ENCODE measurements at regions not wholly inside any gene's neighbourhood (a gene's known extent, or its start where the extent isn't known, plus 50 kb on each side); places are given as distances from the start of the nearest gene placed in this dataset.

- Histone ChIP-seq H3K27ac (ENCODE audit: low read length) (no peak overlapping the region), H3K79me2 (ENCODE audit: low read length) (no peaks in the 10 kb centered on the region), H4K20me1 (ENCODE audit: insufficient read depth, low read depth, low read length) (no peaks in the 10 kb centered on the region), H3K9me3 (ENCODE audit: low read length) (peaks cover 24% of the 10 kb centered on the region), H2AFZ (ENCODE audit: low read length) (no peak overlapping the region), H3K4me2 (ENCODE audit: low read depth, low read length, poor library complexity, severe bottlenecking) (no peak overlapping the region), H3K9me2 (replicated peaks; ENCODE audit: insufficient read depth, low read length) (no peaks in the 10 kb centered on the region), H3K9ac (ENCODE audit: low read length) (no peak overlapping the region), H3K4me3 (ENCODE audit: low read length) (no peak overlapping the region), H3K27me3 (ENCODE audit: low read length) (no peaks in the 10 kb centered on the region), H3K36me3 (ENCODE audit: insufficient read depth, low read length) (no peaks in the 10 kb centered on the region), H3K4me1 (ENCODE audit: low read length) (no peaks in the 10 kb centered on the region)
- no peak for DNase-seq
These were observed 125.0 kb downstream of the GMNC start for GRCh38 chr3:190737446-190737845.

GRCh38 chr3:190734490-190734889 is 128.0 kb downstream of the GMNC start:
- Histone ChIP-seq H3K27me3 (ENCODE audit: low read length) (no peaks in the 10 kb centered on the region), H3K9me3 (ENCODE audit: low read length) (peaks cover 30% of the 10 kb centered on the region), H3K4me1 (ENCODE audit: low read length) (no peaks in the 10 kb centered on the region), H3K36me3 (ENCODE audit: insufficient read depth, low read length) (no peaks in the 10 kb centered on the region), H3K4me3 (ENCODE audit: low read length) (no peak overlapping the region), H3K27ac (ENCODE audit: low read length) (no peak overlapping the region), H2AFZ (ENCODE audit: low read length) (no peak overlapping the region), H3K79me2 (ENCODE audit: low read length) (no peaks in the 10 kb centered on the region), H3K9me2 (replicated peaks; ENCODE audit: insufficient read depth, low read length) (no peaks in the 10 kb centered on the region; the same call in 1 of the 2 replicates), H3K9ac (ENCODE audit: low read length) (no peak overlapping the region), H3K4me2 (ENCODE audit: low read depth, low read length, poor library complexity, severe bottlenecking) (no peak overlapping the region), H4K20me1 (ENCODE audit: insufficient read depth, low read depth, low read length) (no peaks in the 10 kb centered on the region)
- DNase-seq = no peak

- Histone ChIP-seq H3K9me3 (ENCODE audit: low read length) (peaks cover 30% of the 10 kb centered on the region), H3K4me1 (ENCODE audit: low read length) (no peaks in the 10 kb centered on the region)
These were observed 128.8 kb downstream of the GMNC start for GRCh38 chr3:190733591-190734146.

GRCh38 chr3:190731596-190731995 is 130.9 kb downstream of the GMNC start:
- H3K27ac ChIP-seq (ENCODE audit: low read length) = no peak overlapping the region
- H2AFZ ChIP-seq (ENCODE audit: low read length) = no peak overlapping the region
- H4K20me1 ChIP-seq (ENCODE audit: insufficient read depth, low read depth, low read length) = no peaks in the 10 kb centered on the region
- H3K4me1 ChIP-seq (ENCODE audit: low read length) = no peaks in the 10 kb centered on the region
- H3K9me3 ChIP-seq (ENCODE audit: low read length) = peaks cover 30% of the 10 kb centered on the region
- no peak overlapping the region for H3K9ac ChIP-seq (ENCODE audit: low read length)
- no peak overlapping the region for H3K4me3 ChIP-seq (ENCODE audit: low read length)
- H3K27me3 ChIP-seq (ENCODE audit: low read length) = no peaks in the 10 kb centered on the region
- H3K4me2 ChIP-seq (ENCODE audit: low read depth, low read length, poor library complexity, severe bottlenecking) = no peak overlapping the region
- H3K9me2 ChIP-seq (replicated peaks; ENCODE audit: insufficient read depth, low read length) = no peaks in the 10 kb centered on the region; the same call in 1 of the 2 replicates
- H3K36me3 ChIP-seq (ENCODE audit: insufficient read depth, low read length) = no peaks in the 10 kb centered on the region
- no peaks in the 10 kb centered on the region for H3K79me2 ChIP-seq (ENCODE audit: low read length)
- no peak for DNase-seq

More at GRCh38 chr3:190733591-190734146, 128.8 kb downstream of the GMNC start:
- no peak for DNase-seq
- H3K79me2 ChIP-seq (ENCODE audit: low read length) = no peaks in the 10 kb centered on the region
- H3K27ac ChIP-seq (ENCODE audit: low read length) = no peak overlapping the region
- H3K27me3 ChIP-seq (ENCODE audit: low read length) = no peaks in the 10 kb centered on the region
- H3K9ac ChIP-seq (ENCODE audit: low read length) = no peak overlapping the region
- H4K20me1 ChIP-seq (ENCODE audit: insufficient read depth, low read depth, low read length) = no peaks in the 10 kb centered on the region
- no peak overlapping the region for H2AFZ ChIP-seq (ENCODE audit: low read length)
- no peaks in the 10 kb centered on the region for H3K36me3 ChIP-seq (ENCODE audit: insufficient read depth, low read length)
- no peaks in the 10 kb centered on the region; the same call in 1 of the 2 replicates for H3K9me2 ChIP-seq (replicated peaks; ENCODE audit: insufficient read depth, low read length)
- H3K4me2 ChIP-seq (ENCODE audit: low read depth, low read length, poor library complexity, severe bottlenecking) = no peak overlapping the region
- no peak overlapping the region for H3K4me3 ChIP-seq (ENCODE audit: low read length)

- Histone ChIP-seq H3K4me2 (ENCODE audit: low read depth, low read length, poor library complexity, severe bottlenecking) (no peak overlapping the region), H4K20me1 (ENCODE audit: insufficient read depth, low read depth, low read length) (no peaks in the 10 kb centered on the region), H3K4me1 (ENCODE audit: low read length) (no peaks in the 10 kb centered on the region), H3K27ac (ENCODE audit: low read length) (no peak overlapping the region), H2AFZ (ENCODE audit: low read length) (no peak overlapping the region), H3K9me3 (ENCODE audit: low read length) (peaks cover 28% of the 10 kb centered on the region), H3K9me2 (replicated peaks; ENCODE audit: insufficient read depth, low read length) (no peaks in the 10 kb centered on the region; the same call in 1 of the 2 replicates), H3K36me3 (ENCODE audit: insufficient read depth, low read length) (no peaks in the 10 kb centered on the region), H3K4me3 (ENCODE audit: low read length) (no peak overlapping the region), H3K79me2 (ENCODE audit: low read length) (no peaks in the 10 kb centered on the region), H3K9ac (ENCODE audit: low read length) (no peak overlapping the region), H3K27me3 (ENCODE audit: low read length) (no peaks in the 10 kb centered on the region)
- DNase-seq = no peak
These were observed 133.8 kb downstream of the GMNC start for GRCh38 chr3:190728574-190729246.

GRCh38 chr3:190722181-190722905 is 140.2 kb downstream of the GMNC start:
- H3K4me3 ChIP-seq (ENCODE audit: low read length) = no peak overlapping the region
- H3K36me3 ChIP-seq (ENCODE audit: insufficient read depth, low read length) = no peaks in the 10 kb centered on the region
- H3K79me2 ChIP-seq (ENCODE audit: low read length) = no peaks in the 10 kb centered on the region
- H3K4me2 ChIP-seq (ENCODE audit: low read depth, low read length, poor library complexity, severe bottlenecking) = no peak overlapping the region
- no peaks in the 10 kb centered on the region for H3K27me3 ChIP-seq (ENCODE audit: low read length)
- no peaks in the 10 kb centered on the region for H3K9me2 ChIP-seq (replicated peaks; ENCODE audit: insufficient read depth, low read length)
- H3K4me1 ChIP-seq (ENCODE audit: low read length) = no peaks in the 10 kb centered on the region
- H3K27ac ChIP-seq (ENCODE audit: low read length) = no peak overlapping the region
- peaks cover 18% of the 10 kb centered on the region for H3K9me3 ChIP-seq (ENCODE audit: low read length)
- no peak for DNase-seq
- H2AFZ ChIP-seq (ENCODE audit: low read length) = no peak overlapping the region
- no peaks in the 10 kb centered on the region for H4K20me1 ChIP-seq (ENCODE audit: insufficient read depth, low read depth, low read length)
- no peak overlapping the region for H3K9ac ChIP-seq (ENCODE audit: low read length)

GRCh38 chr3:190721330-190721729 is 141.2 kb downstream of the GMNC start:
- Histone ChIP-seq H3K9me3 (ENCODE audit: low read length) (peaks cover 18% of the 10 kb centered on the region), H3K9me2 (replicated peaks; ENCODE audit: insufficient read depth, low read length) (no peaks in the 10 kb centered on the region), H4K20me1 (ENCODE audit: insufficient read depth, low read depth, low read length) (no peaks in the 10 kb centered on the region), H3K36me3 (ENCODE audit: insufficient read depth, low read length) (no peaks in the 10 kb centered on the region), H3K79me2 (ENCODE audit: low read length) (no peaks in the 10 kb centered on the region), H3K27me3 (ENCODE audit: low read length) (no peaks in the 10 kb centered on the region), H3K27ac (ENCODE audit: low read length) (no peak overlapping the region), H2AFZ (ENCODE audit: low read length) (no peak overlapping the region), H3K9ac (ENCODE audit: low read length) (no peak overlapping the region), H3K4me2 (ENCODE audit: low read depth, low read length, poor library complexity, severe bottlenecking) (no peak overlapping the region), H3K4me3 (ENCODE audit: low read length) (no peak overlapping the region), H3K4me1 (ENCODE audit: low read length) (no peaks in the 10 kb centered on the region)
- no peak for DNase-seq

GRCh38 chr3:190718671-190719070 is 143.8 kb downstream of the GMNC start:
- Histone ChIP-seq H3K4me2 (ENCODE audit: low read depth, low read length, poor library complexity, severe bottlenecking) (no peak overlapping the region), H3K9ac (ENCODE audit: low read length) (no peak overlapping the region), H3K4me1 (ENCODE audit: low read length) (no peaks in the 10 kb centered on the region), H4K20me1 (ENCODE audit: insufficient read depth, low read depth, low read length) (no peaks in the 10 kb centered on the region), H3K27ac (ENCODE audit: low read length) (no peak overlapping the region), H3K9me3 (ENCODE audit: low read length) (peaks cover 20% of the 10 kb centered on the region), H3K4me3 (ENCODE audit: low read length) (no peak overlapping the region), H3K27me3 (ENCODE audit: low read length) (no peaks in the 10 kb centered on the region), H2AFZ (ENCODE audit: low read length) (no peak overlapping the region), H3K79me2 (ENCODE audit: low read length) (no peaks in the 10 kb centered on the region), H3K9me2 (replicated peaks; ENCODE audit: insufficient read depth, low read length) (no peaks in the 10 kb centered on the region), H3K36me3 (ENCODE audit: insufficient read depth, low read length) (no peaks in the 10 kb centered on the region)
- no peak for DNase-seq

Data from Karpas-422 (cell line).